RWPE1 (cell line): ENCODE measurements at regions not wholly inside any gene's neighbourhood (a gene's known extent, or its start where the extent isn't known, plus 50 kb on each side); places are given as distances from the start of the nearest gene placed in this dataset.

Source experiments
- CTCF ChIA-PET: fragments of 350-600 bp; sonication (Branson Sonifier 250); formaldehyde crosslinking; extraction: SDS; loops from one replicate; lab custom pipeline; 2021; lab: Yijun Ruan, JAX
- POLR2A ChIA-PET: fragments of 400-600 bp; formaldehyde crosslinking; extraction: SDS; loops from one replicate; lab custom pipeline; 2020; ENCODE audit warnings: antibody characterized with exemption; ENCODE audit not compliant: low non-redundant PET; lab: Yijun Ruan, JAX
- DNase-seq: peaks from one replicate; pipeline ENCODE4 v3.0.0; 2012; ENCODE audit warnings: low spot score
- H3K27ac ChIP-seq: fragments of 450-650 bp; 2 replicates; pipeline ENCODE4 v1.5.1; 2017
- TF ChIP-seq, protein P1 (sequence below): fragments of 450-650 bp; conservative IDR thresholded peaks from 2 replicates; pipeline ENCODE4 v1.5.1; 2017; ENCODE audit warnings: low read depth, mild to moderate bottlenecking

GRCh38 chr3:139157161-139157932 is 112.7 kb upstream of the PRR23C start:
- ChIA-PET CTCF (interaction anchor here (0.7 to 1.2 kb wide), 2 partner anchors 47 to 964 kb away, joined by 3 read pairs; no protein-coding TSS in a partner anchor), POLR2A (no interaction called here)
- H3K27ac ChIP-seq: no peak overlapping the region
- no peak for DNase-seq
- TF ChIP-seq, protein P1, sequence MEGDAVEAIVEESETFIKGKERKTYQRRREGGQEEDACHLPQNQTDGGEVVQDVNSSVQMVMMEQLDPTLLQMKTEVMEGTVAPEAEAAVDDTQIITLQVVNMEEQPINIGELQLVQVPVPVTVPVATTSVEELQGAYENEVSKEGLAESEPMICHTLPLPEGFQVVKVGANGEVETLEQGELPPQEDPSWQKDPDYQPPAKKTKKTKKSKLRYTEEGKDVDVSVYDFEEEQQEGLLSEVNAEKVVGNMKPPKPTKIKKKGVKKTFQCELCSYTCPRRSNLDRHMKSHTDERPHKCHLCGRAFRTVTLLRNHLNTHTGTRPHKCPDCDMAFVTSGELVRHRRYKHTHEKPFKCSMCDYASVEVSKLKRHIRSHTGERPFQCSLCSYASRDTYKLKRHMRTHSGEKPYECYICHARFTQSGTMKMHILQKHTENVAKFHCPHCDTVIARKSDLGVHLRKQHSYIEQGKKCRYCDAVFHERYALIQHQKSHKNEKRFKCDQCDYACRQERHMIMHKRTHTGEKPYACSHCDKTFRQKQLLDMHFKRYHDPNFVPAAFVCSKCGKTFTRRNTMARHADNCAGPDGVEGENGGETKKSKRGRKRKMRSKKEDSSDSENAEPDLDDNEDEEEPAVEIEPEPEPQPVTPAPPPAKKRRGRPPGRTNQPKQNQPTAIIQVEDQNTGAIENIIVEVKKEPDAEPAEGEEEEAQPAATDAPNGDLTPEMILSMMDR: no peak

- ChIA-PET CTCF (interaction anchor here (0.6 kb wide), 1 partner anchor 175 kb away, joined by 3 read pairs; no protein-coding TSS in a partner anchor), POLR2A (no interaction called here)
- no peak for DNase-seq
- TF ChIP-seq, protein P1: no peak
- no peak overlapping the region for H3K27ac ChIP-seq
These were observed 114.7 kb upstream of the PRR23C start for GRCh38 chr3:139159356-139159755.

DNA sequence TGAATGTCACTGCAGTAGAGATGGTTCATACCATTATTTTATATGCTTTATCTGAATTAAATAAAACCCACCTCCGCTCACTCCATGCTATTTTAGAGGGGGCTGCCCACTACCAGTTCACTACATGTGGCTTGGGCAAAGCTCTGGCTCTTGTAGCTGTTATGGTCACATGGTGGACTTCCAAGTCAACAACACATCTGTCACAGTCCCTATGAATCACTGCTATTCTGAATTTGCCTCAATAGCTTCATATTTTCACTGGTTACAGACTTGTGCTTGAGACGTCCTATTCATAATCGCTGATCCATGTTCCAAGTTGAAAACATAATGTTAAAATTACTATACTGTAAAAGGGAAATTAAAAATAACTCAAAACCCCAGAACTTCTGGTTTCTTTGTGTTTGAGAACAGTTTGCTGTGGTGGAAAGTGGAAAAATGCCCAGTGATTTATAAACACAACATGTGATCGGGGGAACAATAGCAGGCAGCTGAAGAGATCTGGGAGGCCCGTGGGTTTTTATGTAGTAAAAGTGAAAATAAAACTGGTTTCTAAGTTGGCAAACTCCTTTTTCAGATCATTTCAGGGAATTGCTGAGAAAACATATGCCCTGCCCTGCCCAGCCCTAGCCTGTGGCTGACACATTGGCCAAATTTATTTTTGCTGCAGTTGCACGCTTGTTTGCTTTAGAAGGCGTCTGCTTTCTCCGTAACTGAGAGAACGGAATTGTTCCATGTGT is 128.8 kb upstream of the PRR23C start:
- ChIA-PET POLR2A (no interaction called here), CTCF (interaction anchor here (0.5 to 0.8 kb wide), 2 partner anchors 62 to 79 kb away, joined by 3 read pairs; no protein-coding TSS in a partner anchor)
- DNase-seq: no peak
- TF ChIP-seq, protein P1: no peak
- no peak overlapping the region for H3K27ac ChIP-seq

DNA sequence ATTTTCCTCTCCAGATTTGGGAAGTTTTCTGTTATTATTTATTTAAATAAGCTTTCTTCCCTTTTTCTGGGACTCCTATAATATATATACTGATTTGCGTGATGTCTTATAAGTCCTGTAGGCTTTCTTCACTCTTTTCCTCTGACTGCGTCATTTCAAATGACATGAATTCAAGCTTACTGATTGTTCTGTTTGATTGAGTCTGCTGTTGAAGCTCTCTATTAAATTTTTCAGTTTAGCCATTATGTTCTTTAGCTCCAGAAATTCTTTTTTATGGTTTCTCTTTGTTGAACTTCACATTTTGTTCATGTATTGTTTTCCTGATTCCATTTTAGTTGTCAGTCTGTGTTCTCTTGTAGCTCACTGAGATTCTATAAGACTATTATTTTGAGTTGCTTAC is 135.8 kb upstream of the PRR23C start:
- H3K27ac ChIP-seq: no peak overlapping the region
- ChIA-PET CTCF (interaction anchor here (0.6 to 0.7 kb wide), 3 partner anchors 63 to 1684 kb away, joined by 3 to 9 read pairs (median 3); no protein-coding TSS in a partner anchor), POLR2A (no interaction called here)
- no peak for DNase-seq
- TF ChIP-seq, protein P1: no peak

DNA sequence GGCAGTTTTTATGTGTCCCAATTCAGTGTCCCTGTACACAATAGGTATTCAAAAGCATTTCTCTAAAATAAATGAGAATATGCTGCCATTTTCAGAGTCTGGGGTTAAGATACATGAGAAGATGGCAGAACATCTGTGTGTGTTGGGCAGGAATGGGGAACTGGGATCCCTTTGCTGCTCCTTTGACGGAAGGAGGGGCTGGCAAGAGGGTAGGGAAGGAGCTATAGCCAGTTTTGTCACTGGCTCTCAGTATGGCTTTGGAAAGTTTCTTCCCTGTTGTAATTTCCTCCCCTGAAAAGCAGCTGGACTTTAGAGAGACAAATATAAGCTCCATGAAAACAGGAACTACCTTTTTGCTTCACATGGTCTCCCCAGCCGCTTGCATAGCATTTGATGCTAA is 137.5 kb upstream of the PRR23C start:
- DNase-seq: no peak
- TF ChIP-seq, protein P1: no peak
- ChIA-PET CTCF (interaction anchor here (0.9 kb wide), 1 partner anchor 1396 kb away, joined by 4 read pairs; no protein-coding TSS in a partner anchor), POLR2A (no interaction called here)
- H3K27ac ChIP-seq: no peak overlapping the region

DNA sequence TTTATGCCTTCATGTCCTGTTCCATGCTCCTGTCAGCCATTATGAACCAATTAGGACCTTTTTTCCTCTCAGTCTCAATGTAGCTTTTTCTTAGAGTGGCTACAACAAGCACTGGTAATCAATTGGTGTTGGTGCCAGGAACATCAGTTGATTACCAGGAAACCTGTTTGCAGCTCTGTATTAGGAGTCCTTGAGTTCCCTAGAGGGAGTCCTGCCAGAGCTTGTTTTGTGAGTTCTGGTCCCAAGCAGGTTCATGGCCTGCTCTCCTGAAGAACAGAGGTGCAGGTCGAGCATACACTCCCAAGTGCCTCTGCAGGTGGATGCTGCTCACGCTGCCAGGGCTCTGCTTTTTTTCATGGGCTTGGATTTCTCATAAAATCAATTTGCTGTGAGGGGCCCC is 137.9 kb upstream of the PRR23C start:
- CTCF ChIA-PET: no interaction called here
- POLR2A ChIA-PET: no interaction called here
- no peak for DNase-seq
- TF ChIP-seq, protein P1: no peak
- H3K27ac ChIP-seq: no peak overlapping the region
